IPS-NIHi11 (cell line): ENCODE measurements at regions not wholly inside any gene's neighbourhood (a gene's known extent, or its start where the extent isn't known, plus 50 kb on each side); places are given as distances from the start of the nearest gene placed in this dataset.
A peak's percentile ranks its signal among the peaks of the same experiment; 100 is the strongest.

Experiments used
- DNase-seq: peaks from one replicate; pipeline ENCODE4 v3.0.0; 2012; ENCODE audit warnings: mixed read lengths, low spot score

GRCh38 chr10:78299851-78300468, 266.3 kb downstream of the RPS24 start:
- no peak for DNase-seq

GRCh38 chr10:78300526-78300925, 266.9 kb downstream of the RPS24 start:
- no peak for DNase-seq

- no peak for DNase-seq
Observed at GRCh38 chr10:78301481-78301880, 267.8 kb downstream of the RPS24 start.

- no peak for DNase-seq
Observed at GRCh38 chr10:78301891-78302738, 268.5 kb downstream of the RPS24 start.

GRCh38 chr10:78302739-78302988, 269.0 kb downstream of the RPS24 start:
- no peak for DNase-seq

- peak; percentile 99 for DNase-seq
Observed at GRCh38 chr10:78302989-78303854, 269.6 kb downstream of the RPS24 start.

- DNase-seq = no peak
Observed at GRCh38 chr10:78304091-78305045, 270.7 kb downstream of the RPS24 start.

GRCh38 chr10:78305311-78305710, 271.6 kb downstream of the RPS24 start:
- no peak for DNase-seq

- DNase-seq = no peak
Observed at GRCh38 chr10:78306358-78306757, 272.7 kb downstream of the RPS24 start.

GRCh38 chr10:78307576-78307975, 273.9 kb downstream of the RPS24 start:
- DNase-seq = no peak

GRCh38 chr10:78309536-78310237, 276.0 kb downstream of the RPS24 start:
- DNase-seq = no peak

GRCh38 chr10:78310481-78311080, 276.9 kb downstream of the RPS24 start:
- no peak for DNase-seq

- no peak for DNase-seq
Observed at GRCh38 chr10:78312197-78313047, 278.8 kb downstream of the RPS24 start.

GRCh38 chr10:78313048-78313381, 279.4 kb downstream of the RPS24 start:
- no peak for DNase-seq

GRCh38 chr10:78313636-78314035, 280.0 kb downstream of the RPS24 start:
- no peak for DNase-seq

GRCh38 chr10:78314651-78315050, 281.0 kb downstream of the RPS24 start:
- no peak for DNase-seq

- DNase-seq = no peak
Observed at GRCh38 chr10:78316451-78316931, 282.8 kb downstream of the RPS24 start.

- DNase-seq = no peak
Observed at GRCh38 chr10:78318305-78318704, 284.6 kb downstream of the RPS24 start.

- DNase-seq = no peak
Observed at GRCh38 chr10:78319371-78319770, 285.7 kb downstream of the RPS24 start.

GRCh38 chr10:78319841-78320240, 286.2 kb downstream of the RPS24 start:
- no peak for DNase-seq
